ENCODE measurements at regions not wholly inside any gene's neighbourhood (a gene's known extent, or its start where the extent isn't known, plus 50 kb on each side); places are given as distances from the start of the nearest gene placed in this dataset.

DNA sequence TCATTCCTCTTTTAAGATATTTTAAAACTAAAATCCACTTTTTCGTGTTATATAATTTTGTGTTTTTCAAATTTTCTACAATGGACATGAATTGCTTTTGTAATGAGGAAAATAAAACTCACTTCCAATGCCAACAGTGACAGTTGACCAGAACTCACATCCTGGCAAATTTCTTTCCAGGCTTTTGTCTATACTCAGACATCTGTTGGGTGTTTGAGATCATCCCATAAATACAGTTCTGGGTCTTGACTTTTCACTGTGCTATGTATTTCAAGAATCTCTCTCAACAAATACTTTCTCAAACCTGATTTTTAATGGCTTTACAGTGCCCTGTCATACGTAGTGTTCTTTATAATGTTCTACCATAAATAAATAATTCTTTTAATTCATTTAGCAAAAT is 57.6 kb downstream of the RPL37A start:
- TF ChIP-seq EZH2 (IDR thresholded peaks at IDR 0.05; ENCODE audit: borderline replicate concordance, insufficient read depth, low read length, poor library complexity, severe bottlenecking) (no peak), POLR2AphosphoS5 (IDR thresholded peaks at IDR 0.05) (no peak), TAF1 (IDR thresholded peaks at IDR 0.05; ENCODE audit: low read depth) (no peak), MXI1 (conservative IDR thresholded peaks at IDR 0.05; ENCODE audit: poor library complexity, severe bottlenecking) (no peak)
- TF ChIP-seq, protein P1, sequence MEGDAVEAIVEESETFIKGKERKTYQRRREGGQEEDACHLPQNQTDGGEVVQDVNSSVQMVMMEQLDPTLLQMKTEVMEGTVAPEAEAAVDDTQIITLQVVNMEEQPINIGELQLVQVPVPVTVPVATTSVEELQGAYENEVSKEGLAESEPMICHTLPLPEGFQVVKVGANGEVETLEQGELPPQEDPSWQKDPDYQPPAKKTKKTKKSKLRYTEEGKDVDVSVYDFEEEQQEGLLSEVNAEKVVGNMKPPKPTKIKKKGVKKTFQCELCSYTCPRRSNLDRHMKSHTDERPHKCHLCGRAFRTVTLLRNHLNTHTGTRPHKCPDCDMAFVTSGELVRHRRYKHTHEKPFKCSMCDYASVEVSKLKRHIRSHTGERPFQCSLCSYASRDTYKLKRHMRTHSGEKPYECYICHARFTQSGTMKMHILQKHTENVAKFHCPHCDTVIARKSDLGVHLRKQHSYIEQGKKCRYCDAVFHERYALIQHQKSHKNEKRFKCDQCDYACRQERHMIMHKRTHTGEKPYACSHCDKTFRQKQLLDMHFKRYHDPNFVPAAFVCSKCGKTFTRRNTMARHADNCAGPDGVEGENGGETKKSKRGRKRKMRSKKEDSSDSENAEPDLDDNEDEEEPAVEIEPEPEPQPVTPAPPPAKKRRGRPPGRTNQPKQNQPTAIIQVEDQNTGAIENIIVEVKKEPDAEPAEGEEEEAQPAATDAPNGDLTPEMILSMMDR (IDR thresholded peaks at IDR 0.05; ENCODE audit: poor library complexity, severe bottlenecking): no peak
- Histone ChIP-seq H2AFZ (ENCODE audit: low read depth, low read length) (no peak overlapping the region), H3K9ac (ENCODE audit: low read length) (no peak overlapping the region), H3K27me3 (ENCODE audit: insufficient read depth, low read depth, low read length) (no peaks in the 10 kb centered on the region), H3K27ac (ENCODE audit: low read length) (no peak overlapping the region), H4K20me1 (ENCODE audit: insufficient read depth) (no peaks in the 10 kb centered on the region), H3F3A (ENCODE audit: insufficient read depth, low read length, poor library complexity, severe bottlenecking) (no peaks in the 10 kb centered on the region), H3K9me2 (ENCODE audit: insufficient read depth, low read length) (no peaks in the 10 kb centered on the region), H3K4me2 (ENCODE audit: low read length) (no peak overlapping the region), H3K36me3 (ENCODE audit: insufficient read depth, low read length) (no peaks in the 10 kb centered on the region), H3K9me3 (ENCODE audit: low read length) (no peaks in the 10 kb centered on the region), H3K4me3 (ENCODE audit: low read length) (no peak overlapping the region), H3K79me2 (replicated peaks; ENCODE audit: insufficient read depth, low read length) (no peaks in the 10 kb centered on the region)

DNA sequence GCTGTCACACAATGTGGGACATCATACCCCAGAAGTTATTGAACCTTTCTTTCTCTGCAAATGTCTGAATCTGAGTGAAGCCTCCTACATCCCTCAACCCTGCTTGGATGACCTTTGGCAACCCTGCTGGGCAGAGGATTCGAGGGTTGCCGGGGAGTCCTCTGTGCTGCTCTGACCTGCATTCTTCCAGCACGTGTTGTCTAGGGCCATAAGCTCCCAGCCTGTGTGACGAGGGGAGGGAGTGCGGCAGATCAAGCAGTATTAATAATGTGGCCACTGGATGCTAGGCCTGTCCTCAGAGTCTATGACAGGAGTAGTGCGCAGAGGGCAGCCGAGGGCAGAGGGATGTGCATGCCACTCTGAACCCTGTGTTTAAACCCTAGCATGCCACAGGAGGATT is 58.8 kb downstream of the RPL37A start:
- H3K27me3 ChIP-seq (ENCODE audit: insufficient read depth, low read depth, low read length): no peaks in the 10 kb centered on the region
- TF ChIP-seq, protein P2, sequence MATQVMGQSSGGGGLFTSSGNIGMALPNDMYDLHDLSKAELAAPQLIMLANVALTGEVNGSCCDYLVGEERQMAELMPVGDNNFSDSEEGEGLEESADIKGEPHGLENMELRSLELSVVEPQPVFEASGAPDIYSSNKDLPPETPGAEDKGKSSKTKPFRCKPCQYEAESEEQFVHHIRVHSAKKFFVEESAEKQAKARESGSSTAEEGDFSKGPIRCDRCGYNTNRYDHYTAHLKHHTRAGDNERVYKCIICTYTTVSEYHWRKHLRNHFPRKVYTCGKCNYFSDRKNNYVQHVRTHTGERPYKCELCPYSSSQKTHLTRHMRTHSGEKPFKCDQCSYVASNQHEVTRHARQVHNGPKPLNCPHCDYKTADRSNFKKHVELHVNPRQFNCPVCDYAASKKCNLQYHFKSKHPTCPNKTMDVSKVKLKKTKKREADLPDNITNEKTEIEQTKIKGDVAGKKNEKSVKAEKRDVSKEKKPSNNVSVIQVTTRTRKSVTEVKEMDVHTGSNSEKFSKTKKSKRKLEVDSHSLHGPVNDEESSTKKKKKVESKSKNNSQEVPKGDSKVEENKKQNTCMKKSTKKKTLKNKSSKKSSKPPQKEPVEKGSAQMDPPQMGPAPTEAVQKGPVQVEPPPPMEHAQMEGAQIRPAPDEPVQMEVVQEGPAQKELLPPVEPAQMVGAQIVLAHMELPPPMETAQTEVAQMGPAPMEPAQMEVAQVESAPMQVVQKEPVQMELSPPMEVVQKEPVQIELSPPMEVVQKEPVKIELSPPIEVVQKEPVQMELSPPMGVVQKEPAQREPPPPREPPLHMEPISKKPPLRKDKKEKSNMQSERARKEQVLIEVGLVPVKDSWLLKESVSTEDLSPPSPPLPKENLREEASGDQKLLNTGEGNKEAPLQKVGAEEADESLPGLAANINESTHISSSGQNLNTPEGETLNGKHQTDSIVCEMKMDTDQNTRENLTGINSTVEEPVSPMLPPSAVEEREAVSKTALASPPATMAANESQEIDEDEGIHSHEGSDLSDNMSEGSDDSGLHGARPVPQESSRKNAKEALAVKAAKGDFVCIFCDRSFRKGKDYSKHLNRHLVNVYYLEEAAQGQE (IDR thresholded peaks at IDR 0.05; ENCODE audit: borderline replicate concordance): no peak
- TF ChIP-seq SMC3 (conservative IDR thresholded peaks at IDR 0.05; ENCODE audit: poor library complexity): no peak
- no peak for TF ChIP-seq MXI1 (conservative IDR thresholded peaks at IDR 0.05; ENCODE audit: poor library complexity, severe bottlenecking)
- TF ChIP-seq EP300 (conservative IDR thresholded peaks at IDR 0.05; ENCODE audit: poor library complexity, severe bottlenecking): no peak
- no peak for TF ChIP-seq TAF1 (IDR thresholded peaks at IDR 0.05; ENCODE audit: low read depth)
- no peak for TF ChIP-seq EZH2 (IDR thresholded peaks at IDR 0.05; ENCODE audit: borderline replicate concordance, insufficient read depth, low read length, poor library complexity, severe bottlenecking)
- TF ChIP-seq, protein P1 (IDR thresholded peaks at IDR 0.05; ENCODE audit: poor library complexity, severe bottlenecking): no peak
- TF ChIP-seq POLR2AphosphoS5 (IDR thresholded peaks at IDR 0.05): no peak
- no peak for TF ChIP-seq RAD21 (conservative IDR thresholded peaks at IDR 0.05)
- no peak overlapping the region for H3K4me2 ChIP-seq (ENCODE audit: low read length)
- H3K9me3 ChIP-seq (ENCODE audit: low read length): no peaks in the 10 kb centered on the region
- H3K27ac ChIP-seq (ENCODE audit: low read length): no peak overlapping the region
- no peaks in the 10 kb centered on the region for H3K9me2 ChIP-seq (ENCODE audit: insufficient read depth, low read length)
- no peaks in the 10 kb centered on the region for H3K36me3 ChIP-seq (ENCODE audit: insufficient read depth, low read length)
- no peaks in the 10 kb centered on the region for H3F3A ChIP-seq (ENCODE audit: insufficient read depth, low read length, poor library complexity, severe bottlenecking)
- H3K79me2 ChIP-seq (replicated peaks; ENCODE audit: insufficient read depth, low read length): no peaks in the 10 kb centered on the region
- peak overlapping the region; percentile 20 for H3K4me3 ChIP-seq (ENCODE audit: low read length)
- no peaks in the 10 kb centered on the region for H4K20me1 ChIP-seq (ENCODE audit: insufficient read depth)
- no peak overlapping the region for H2AFZ ChIP-seq (ENCODE audit: low read depth, low read length)
- no peak overlapping the region for H3K9ac ChIP-seq (ENCODE audit: low read length)
